WTC11 (cell line): ENCODE measurements at regions not wholly inside any gene's neighbourhood (a gene's known extent, or its start where the extent isn't known, plus 50 kb on each side); places are given as distances from the start of the nearest gene placed in this dataset.

Source experiments
- ATAC-seq: fragments of 200-7000 bp; cut with Tn5 transposase; 2 replicates; pipeline ENCODE4 v1.10.0; 2021; ENCODE audit warnings: mild to moderate bottlenecking, moderate library complexity
- CTCF ChIA-PET: fragments of 300-600 bp; sonication (Branson Sonifier 250); formaldehyde crosslinking; loops from one replicate; lab custom pipeline; 2021; ENCODE audit warnings: antibody characterized with exemption; lab: Charles Lee
- POLR2A ChIA-PET: fragments of 350-600 bp; sonication (Branson Sonifier 250); formaldehyde crosslinking; loops from one replicate; lab custom pipeline; 2021; ENCODE audit warnings: antibody characterized with exemption; lab: Charles Lee
- DNase-seq: peaks from one replicate; pipeline ENCODE4 v3.0.0; 2021; ENCODE audit warnings: low spot score
- H3K27ac Mint-ChIP-seq: 2 replicates; pipeline ENCODE4 v1.8.0; 2021; ENCODE audit warnings: mixed read lengths
- H3K27me3 Mint-ChIP-seq: 2 replicates; pipeline ENCODE4 v1.8.0; 2021; ENCODE audit warnings: low read depth, mild to moderate bottlenecking, moderate library complexity, mixed read lengths
- H3K36me3 Mint-ChIP-seq: 2 replicates; pipeline ENCODE4 v1.8.0; 2021; ENCODE audit warnings: mixed read lengths
- H3K4me1 Mint-ChIP-seq: 2 replicates; pipeline ENCODE4 v1.8.0; 2022; ENCODE audit warnings: mixed read lengths
- H3K4me3 Mint-ChIP-seq: 2 replicates; pipeline ENCODE4 v1.8.0; 2021; ENCODE audit warnings: mild to moderate bottlenecking, moderate library complexity, mixed read lengths
- H3K9me3 Mint-ChIP-seq: 2 replicates; pipeline ENCODE4 v1.8.0; 2021; ENCODE audit warnings: mixed read lengths
- CDX4 ChIP-seq: fragments of 250-450 bp; sonication (Bioruptor Pico); IDR thresholded peaks from 2 replicates; pipeline ENCODE4 v1.9.0; 2021; ENCODE audit warnings: moderate library complexity, mild to moderate bottlenecking, inconsistent platforms, borderline replicate concordance
- CREM ChIP-seq: sonication (generic); formaldehyde crosslinking; IDR thresholded peaks from 2 replicates; pipeline ENCODE4 v1.8.1; 2022; ENCODE audit warnings: mild to moderate bottlenecking, missing genetic modification reagents, moderate library complexity
- FOXP1 ChIP-seq: sonication (generic); formaldehyde crosslinking; IDR thresholded peaks from 2 replicates; pipeline ENCODE4 v1.8.0; 2022; ENCODE audit warnings: missing genetic modification reagents, mild to moderate bottlenecking, moderate library complexity, borderline replicate concordance
- GABPB1 ChIP-seq: sonication (generic); formaldehyde crosslinking; IDR thresholded peaks from 2 replicates; pipeline ENCODE4 v1.8.1; 2023; ENCODE audit warnings: mild to moderate bottlenecking, missing genetic modification reagents
- HMGA2 ChIP-seq: fragments of 250-450 bp; sonication (Bioruptor Pico); IDR thresholded peaks from 2 replicates; pipeline ENCODE4 v1.4.0; 2021; ENCODE audit warnings: mild to moderate bottlenecking, moderate library complexity
- IRF2 ChIP-seq: sonication (generic); formaldehyde crosslinking; IDR thresholded peaks from 2 replicates; pipeline ENCODE4 v1.8.0; 2022; ENCODE audit warnings: low read depth, missing genetic modification reagents, borderline replicate concordance
- MXD4 ChIP-seq: fragments of 250-450 bp; sonication (Bioruptor Pico); IDR thresholded peaks from 2 replicates; pipeline ENCODE4 v1.8.0; 2021; ENCODE audit warnings: mild to moderate bottlenecking, moderate library complexity, borderline replicate concordance
- MYBL2 ChIP-seq: sonication (generic); formaldehyde crosslinking; IDR thresholded peaks from 2 replicates; pipeline ENCODE4 v1.8.1; 2023; ENCODE audit warnings: mild to moderate bottlenecking, moderate library complexity, missing genetic modification reagents
- NFATC4 ChIP-seq: fragments of 250-450 bp; sonication (Bioruptor Pico); IDR thresholded peaks from 2 replicates; pipeline ENCODE4 v1.9.0; 2021; ENCODE audit warnings: mild to moderate bottlenecking
- OVOL2 ChIP-seq: fragments of 250-450 bp; sonication (Bioruptor Pico); IDR thresholded peaks from 2 replicates; pipeline ENCODE4 v1.9.0; 2021; ENCODE audit warnings: mild to moderate bottlenecking, borderline replicate concordance
- PRDM15 ChIP-seq: sonication (generic); formaldehyde crosslinking; IDR thresholded peaks from 2 replicates; pipeline ENCODE4 v1.8.0; 2022; ENCODE audit warnings: missing genetic modification reagents
- SMAD3 ChIP-seq: sonication (generic); formaldehyde crosslinking; IDR thresholded peaks from 2 replicates; pipeline ENCODE4 v1.8.0; 2022; ENCODE audit warnings: missing genetic modification reagents, mild to moderate bottlenecking, borderline replicate concordance
- SOX15 ChIP-seq: fragments of 250-450 bp; sonication (Bioruptor Pico); IDR thresholded peaks from 2 replicates; pipeline ENCODE4 v1.9.0; 2021; ENCODE audit warnings: mild to moderate bottlenecking
- SP1 ChIP-seq: sonication (generic); formaldehyde crosslinking; conservative IDR thresholded peaks from 2 replicates; pipeline ENCODE4 v1.8.1; 2022; ENCODE audit warnings: missing genetic modification reagents
- STAT6 ChIP-seq: sonication (generic); formaldehyde crosslinking; conservative IDR thresholded peaks from 2 replicates; pipeline ENCODE4 v1.8.1; 2023; ENCODE audit warnings: mild to moderate bottlenecking, low read depth, missing genetic modification reagents, moderate library complexity
- TEAD4 ChIP-seq: sonication (generic); formaldehyde crosslinking; IDR thresholded peaks from 2 replicates; pipeline ENCODE4 v1.8.0; 2022; ENCODE audit warnings: mild to moderate bottlenecking, missing genetic modification reagents
- ZNF121 ChIP-seq: sonication (generic); formaldehyde crosslinking; IDR thresholded peaks from 2 replicates; pipeline ENCODE4 v1.8.0; 2023; ENCODE audit warnings: missing genetic modification reagents
- ZNF425 ChIP-seq: fragments of 250-450 bp; sonication (Bioruptor Pico); conservative IDR thresholded peaks from 2 replicates; pipeline ENCODE4 v1.9.0; 2021; ENCODE audit warnings: mild to moderate bottlenecking
- ZNF671 ChIP-seq: fragments of 250-450 bp; sonication (Bioruptor Pico); IDR thresholded peaks from 2 replicates; pipeline ENCODE4 v1.8.0; 2021; ENCODE audit warnings: mild to moderate bottlenecking
- ZSCAN18 ChIP-seq: fragments of 250-450 bp; sonication (Bioruptor Pico); IDR thresholded peaks from 2 replicates; pipeline ENCODE4 v2.1.2; 2022; ENCODE audit warnings: mild to moderate bottlenecking, moderate library complexity
- TF ChIP-seq, protein P1 (sequence below): sonication (generic); formaldehyde crosslinking; IDR thresholded peaks from 2 replicates; pipeline ENCODE4 v1.8.1; 2022; ENCODE audit warnings: mild to moderate bottlenecking, moderate library complexity, missing genetic modification reagents

GRCh38 chr17:83012868-83013778, 66.3 kb upstream of the METRNL start:
- POLR2A ChIA-PET = no interaction called here
- TF ChIP-seq GABPB1 (CRISPR knock-in tag) = no peak
- Mint-ChIP-seq H3K36me3 (peaks cover 3% of the 10 kb centered on the region; the same call in 1 of the 2 replicates), H3K4me3 (no peak overlapping the region), H3K9me3 (no peaks in the 10 kb centered on the region), H3K27me3 (no peaks in the 10 kb centered on the region; the same call in 1 of the 2 replicates), H3K27ac (no peak overlapping the region), H3K4me1 (peaks cover 13% of the 10 kb centered on the region)
- DNase-seq = no peak
- ATAC-seq = no peak
- CTCF ChIA-PET = no interaction called here

- H3K4me3 Mint-ChIP-seq = no peak overlapping the region
- H3K27ac Mint-ChIP-seq = no peak overlapping the region
- POLR2A ChIA-PET = no interaction called here
- peaks cover 3% of the 10 kb centered on the region; the same call in 1 of the 2 replicates for H3K36me3 Mint-ChIP-seq
- CTCF ChIA-PET = no interaction called here
- DNase-seq (no peak), ATAC-seq (no peak)
- TF ChIP-seq, protein P1, sequence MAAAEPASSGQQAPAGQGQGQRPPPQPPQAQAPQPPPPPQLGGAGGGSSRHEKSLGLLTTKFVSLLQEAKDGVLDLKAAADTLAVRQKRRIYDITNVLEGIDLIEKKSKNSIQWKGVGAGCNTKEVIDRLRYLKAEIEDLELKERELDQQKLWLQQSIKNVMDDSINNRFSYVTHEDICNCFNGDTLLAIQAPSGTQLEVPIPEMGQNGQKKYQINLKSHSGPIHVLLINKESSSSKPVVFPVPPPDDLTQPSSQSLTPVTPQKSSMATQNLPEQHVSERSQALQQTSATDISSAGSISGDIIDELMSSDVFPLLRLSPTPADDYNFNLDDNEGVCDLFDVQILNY (CRISPR knock-in tag) = no peak
- TF ChIP-seq ZNF671 (CRISPR knock-in tag) (no peak), ZNF425 (CRISPR knock-in tag) (no peak), SP1 (no peak), PRDM15 (CRISPR knock-in tag) (no peak), NFATC4 (CRISPR knock-in tag) (no peak), OVOL2 (CRISPR knock-in tag) (no peak)
- H3K9me3 Mint-ChIP-seq = no peaks in the 10 kb centered on the region
- peaks cover 13% of the 10 kb centered on the region for H3K4me1 Mint-ChIP-seq
- no peaks in the 10 kb centered on the region; the same call in 1 of the 2 replicates for H3K27me3 Mint-ChIP-seq
Measured at GRCh38 chr17:83013779-83014117, 65.7 kb upstream of the METRNL start.

DNA sequence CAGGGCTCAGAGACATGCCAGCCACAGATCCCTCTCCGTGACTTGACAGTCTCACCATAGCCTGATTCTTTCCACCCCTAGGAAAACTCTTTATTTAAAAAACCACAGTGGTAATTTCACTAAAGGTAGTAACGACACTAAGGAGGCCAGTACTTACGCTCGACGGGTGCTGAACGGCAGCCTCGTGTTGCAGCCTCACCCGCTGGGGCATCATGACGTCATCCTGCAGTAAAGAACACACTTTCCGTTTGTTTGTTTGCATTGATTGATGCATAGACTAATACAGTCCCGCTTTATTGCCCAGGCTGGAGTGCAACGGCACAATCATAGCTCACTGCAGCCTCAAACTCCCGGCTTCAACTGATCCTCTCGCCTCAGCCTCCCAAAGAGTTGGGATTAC, 65.1 kb upstream of the METRNL start:
- DNase-seq = no peak
- H3K4me1 Mint-ChIP-seq = peaks cover 13% of the 10 kb centered on the region
- TF ChIP-seq STAT6 (CRISPR knock-in tag) (no peak), HMGA2 (CRISPR knock-in tag) (no peak), MYBL2 (CRISPR knock-in tag) (no peak), SMAD3 (CRISPR knock-in tag) (no peak), ZNF121 (CRISPR knock-in tag) (no peak), CDX4 (CRISPR knock-in tag) (no peak), IRF2 (CRISPR knock-in tag) (no peak), SOX15 (CRISPR knock-in tag) (no peak), MXD4 (CRISPR knock-in tag) (no peak), FOXP1 (no peak), ZSCAN18 (CRISPR knock-in tag) (no peak), CREM (CRISPR knock-in tag) (no peak), TEAD4 (CRISPR knock-in tag) (no peak)

More for the DNA sequence above, 65.1 kb upstream of the METRNL start:
- no peak for ATAC-seq
- ChIA-PET CTCF (no interaction called here), POLR2A (no interaction called here)
- Mint-ChIP-seq H3K27ac (peak overlapping the region; percentile 49; the same call in 1 of the 2 replicates), H3K27me3 (no peaks in the 10 kb centered on the region), H3K9me3 (no peaks in the 10 kb centered on the region), H3K36me3 (peaks cover 3% of the 10 kb centered on the region; the same call in 1 of the 2 replicates), H3K4me3 (no peak overlapping the region)
